Fibroblast of pulmonary artery (primary cell): ENCODE measurements at regions not wholly inside any gene's neighbourhood (a gene's known extent, or its start where the extent isn't known, plus 50 kb on each side); places are given as distances from the start of the nearest gene placed in this dataset.

Experiments
- DNase-seq: peaks from one replicate; pipeline ENCODE4 v3.0.0-alpha.2; 2010; ENCODE audit warnings: low read depth
- H3K4me3 ChIP-seq: replicated peaks from 2 replicates; pipeline ENCODE4 v1.5.1; 2011; ENCODE audit warnings: low read depth, mild to moderate bottlenecking, control low read depth, low read length, moderate library complexity
- CTCF ChIP-seq: IDR thresholded peaks from 2 replicates; pipeline ENCODE4 v1.5.1; 2011; ENCODE audit warnings: mild to moderate bottlenecking, control low read depth, low read length, inconsistent platforms; ENCODE audit errors: missing control alignments

DNA sequence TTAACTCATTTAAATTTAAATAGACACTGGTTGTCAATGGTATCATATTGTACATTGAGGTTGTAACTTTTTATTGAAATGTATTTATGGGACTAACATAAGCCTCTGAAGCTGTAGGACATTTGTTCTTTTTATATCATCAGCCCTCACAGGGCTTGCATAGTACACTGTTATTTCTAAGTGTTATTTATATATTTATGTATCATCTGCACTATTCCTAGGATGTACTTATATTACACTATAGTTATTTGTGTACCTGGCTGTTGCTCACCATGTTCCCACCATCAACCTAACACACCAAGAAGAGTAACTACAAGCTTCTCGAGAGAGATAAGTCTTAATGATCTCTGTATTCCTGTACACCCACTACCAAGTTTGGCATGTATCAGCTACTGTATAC is 224.7 kb downstream of the PPP1R3A start:
- no peak for DNase-seq
- H3K4me3 ChIP-seq, result no peak overlapping the region
- TF ChIP-seq CTCF, result no peak

- no peak overlapping the region for H3K4me3 ChIP-seq
- no peak for DNase-seq
- no peak for TF ChIP-seq CTCF
Measured at GRCh38 chr7:113684165-113684564, 234.6 kb downstream of the PPP1R3A start.

DNA sequence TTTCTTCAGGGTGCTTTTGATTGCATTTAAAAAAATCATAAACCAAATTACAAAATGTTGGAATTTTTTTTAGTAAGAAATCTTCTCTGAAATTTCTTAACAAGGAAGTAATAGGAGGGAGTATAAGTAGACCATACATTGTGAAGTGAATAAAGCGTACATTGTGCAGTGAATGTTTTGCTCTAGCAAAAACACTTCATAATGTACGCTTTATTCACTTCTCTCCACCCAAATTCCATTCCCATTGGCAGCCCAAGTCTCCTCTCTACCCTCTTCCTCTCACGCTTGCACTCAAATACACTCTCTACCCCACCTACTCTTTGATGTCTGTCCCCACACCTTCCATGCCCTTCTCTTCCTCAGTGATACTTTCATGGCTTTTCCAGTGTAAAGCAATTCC is 241.0 kb downstream of the PPP1R3A start:
- no peak for TF ChIP-seq CTCF
- DNase-seq, result no peak
- H3K4me3 ChIP-seq, result no peak overlapping the region

- no peak for DNase-seq
- TF ChIP-seq CTCF, result no peak
- H3K4me3 ChIP-seq, result no peak overlapping the region
Measured at GRCh38 chr7:113664867-113665266, 253.9 kb downstream of the PPP1R3A start.

DNA sequence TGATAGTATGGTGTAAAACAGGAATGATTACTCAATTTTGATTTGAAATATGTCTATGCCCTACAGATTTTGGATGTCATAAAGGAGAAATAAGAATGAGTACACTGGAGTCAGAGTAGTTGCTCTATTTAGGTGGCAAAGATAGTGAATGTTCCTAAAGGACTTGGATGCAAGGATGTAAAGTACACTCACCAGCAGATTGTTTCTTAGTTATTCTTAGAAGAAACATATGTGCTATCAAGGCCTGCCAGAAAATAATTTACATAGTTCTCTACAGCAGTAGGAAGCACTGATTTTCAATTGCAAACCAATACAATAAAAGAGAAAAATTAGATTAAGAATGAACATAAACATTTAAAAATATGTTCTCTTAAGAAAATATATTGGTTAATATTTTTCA is 259.4 kb downstream of the PPP1R3A start:
- no peak overlapping the region for H3K4me3 ChIP-seq
- no peak for TF ChIP-seq CTCF
- DNase-seq, result no peak

GRCh38 chr7:113657603-113658002 is 261.2 kb downstream of the PPP1R3A start:
- no peak for DNase-seq
- TF ChIP-seq CTCF, result no peak

DNA sequence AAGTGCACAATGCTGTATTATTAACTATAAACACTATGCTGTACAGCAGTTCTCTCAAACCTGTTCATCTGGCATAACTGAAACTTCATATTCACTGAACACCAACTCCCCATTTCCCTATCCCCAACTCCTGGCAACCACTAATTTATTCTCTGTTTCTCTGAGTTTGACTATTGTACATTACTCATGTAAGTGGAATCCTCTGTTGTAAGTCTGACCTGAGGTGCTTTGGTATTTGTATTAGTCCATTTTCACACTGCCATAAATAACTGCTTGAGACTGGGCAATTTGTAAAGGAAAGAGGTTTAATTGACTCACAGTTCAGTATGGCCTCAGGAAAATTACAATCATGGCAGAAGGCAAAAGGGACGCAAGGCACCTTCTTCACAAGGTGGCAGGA is 266.3 kb downstream of the PPP1R3A start:
- H3K4me3 ChIP-seq, result no peak overlapping the region
- peak; percentile 10 for DNase-seq
- TF ChIP-seq CTCF, result no peak

More at GRCh38 chr7:113657603-113658002, 261.2 kb downstream of the PPP1R3A start:
- H3K4me3 ChIP-seq, result no peak overlapping the region
